Spleen (tissue), 11 donors: ENCODE measurements at regions not wholly inside any gene's neighbourhood (a gene's known extent, or its start where the extent isn't known, plus 50 kb on each side); places are given as distances from the start of the nearest gene placed in this dataset.

Experiments
- DNase-seq: peaks from one replicate; pipeline ENCODE4 v3.0.0-alpha.2; 2020
- H3K27ac ChIP-seq, 8 donors: fragments of 200-600 bp; sonication (generic) in 7 of 8; 1 replicate in 4 of 8; 2 replicates in 4 of 8; pipeline versions ENCODE4 v1.5.0 to v1.8.0; 2016 to 2021; ENCODE audit warnings: inconsistent platforms in 4 of 8, mild to moderate bottlenecking in 4 of 8, moderate library complexity in 1 of 8
- H3K27me3 ChIP-seq, 7 donors: fragments of 200-600 bp; sonication (generic) in 6 of 7; replicated peaks in 1 of 7; 1 replicate in 4 of 7; 2 replicates in 3 of 7; pipeline versions ENCODE4 v1.5.0 to v1.8.0; 2016 to 2021; ENCODE audit warnings: inconsistent platforms in 3 of 7, mild to moderate bottlenecking in 1 of 7
- H3K36me3 ChIP-seq, 6 donors: fragments of 200-600 bp; sonication (generic) in 5 of 6; 1 replicate in 4 of 6; 2 replicates in 2 of 6; pipeline versions ENCODE4 v1.5.0 to v1.8.0; 2016 to 2021; ENCODE audit warnings: inconsistent platforms in 2 of 6
- H3K4me1 ChIP-seq, 6 donors: fragments of 200-600 bp; sonication (generic) in 5 of 6; 1 replicate in 3 of 6; 2 replicates in 3 of 6; pipeline versions ENCODE4 v1.5.0 to v1.8.0; 2016 to 2021; ENCODE audit warnings: inconsistent platforms in 3 of 6
- H3K4me3 ChIP-seq, 8 donors: fragments of 200-600 bp; sonication (generic) in 7 of 8; 1 replicate in 4 of 8; 2 replicates in 4 of 8; pipeline versions ENCODE4 v1.5.0 to v1.8.0; 2016 to 2021; ENCODE audit warnings: inconsistent platforms in 4 of 8, mild to moderate bottlenecking in 4 of 8, moderate library complexity in 2 of 8
- H3K9me3 ChIP-seq, 8 donors: fragments of 200-600 bp; sonication (generic) in 7 of 8; 1 replicate in 4 of 8; 2 replicates in 4 of 8; pipeline versions ENCODE4 v1.5.0 to v1.8.0; 2016 to 2021; ENCODE audit warnings: inconsistent platforms in 4 of 8
- POLR2A ChIP-seq, 3 donors: fragments of 450-650 bp; IDR thresholded peaks; one replicate each; pipeline ENCODE4 v1.5.1; 2017; ENCODE audit warnings: antibody characterized with exemption in 3 of 3, mild to moderate bottlenecking in 1 of 3
- POLR2AphosphoS5 ChIP-seq, 3 donors: sonication (generic); formaldehyde crosslinking; IDR thresholded peaks; one replicate each; pipeline ENCODE4 v1.5.1; 2017; ENCODE audit warnings: antibody characterized with exemption in 3 of 3
- WGBS, 5 donors: extraction: QIAGEN DNeasy Blood & Tissue Kit in 3 of 5; methylation state at CpG; one replicate each; pipeline versions ENCODE4 v1.1.5 to v1.1.7; 2013 to 2018; 5-methylcytosine and 5-hydroxymethylcytosine counted together
- intact Hi-C: fragments of 100-400 bp; cut with DNase I; formaldehyde crosslinking; loops from one replicate; pipeline ENCODE4 v1.15.0; 2023; ENCODE audit warnings: low total_unique reads
- TF ChIP-seq, protein P1 (sequence below), 11 experiments: fragments of 200-600 bp in 7 of 11; fragments of 450-650 bp in 4 of 11; sonication (generic) in 4 of 11; IDR thresholded peaks in 8 of 11; conservative IDR thresholded peaks in 3 of 11; 1 replicate in 7 of 11; 2 replicates in 4 of 11; pipeline versions ENCODE4 v1.4.0 to v1.8.0; 2016 to 2021; ENCODE audit warnings: antibody characterized with exemption in 11 of 11, inconsistent platforms in 4 of 11, mild to moderate bottlenecking in 1 of 11
- donor health status: healthy with polysubstance abuse.
- donor health status: DM: no; HTN: no; CAD: no; lungs with moderate emphysema.
- donor health status: DM: no; HTN: no; CAD: no.
- donor health status: Bipolar disorder and iron deficiency.
- donor health status: healthy.
- donor health status: DM: no; HTN: no; CAD: no.
- donor health status: DM: yes; HTN: yes; CAD: no.

DNA sequence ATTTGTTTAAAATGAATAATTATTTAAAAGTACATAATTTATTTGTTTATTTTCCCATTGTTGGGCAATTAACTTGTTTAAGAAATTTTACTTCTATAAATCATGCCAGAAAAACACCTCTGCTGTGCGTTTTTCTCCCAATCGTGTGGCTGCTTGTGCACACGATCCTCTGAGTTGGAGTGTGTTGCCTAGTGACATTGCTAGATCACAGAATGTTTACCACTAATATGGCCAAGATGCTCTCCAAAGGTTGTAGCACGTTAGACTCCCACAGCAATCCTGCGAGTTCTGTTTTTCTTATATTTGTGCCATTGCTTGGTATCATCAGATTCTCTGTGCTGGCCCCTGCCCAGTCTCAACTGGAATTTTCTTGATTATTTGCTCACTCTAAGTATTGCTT is 207.1 kb upstream of the ADCY1 start:
- Histone ChIP-seq H3K27me3 (peaks cover 0 to 2% (median 0%) of the 10 kb centered on the region in 7 donors), H3K36me3 (no peaks in the 10 kb centered on the region), H3K9me3 (peaks cover 0 to 4% (median 0%) of the 10 kb centered on the region in 8 donors), H3K27ac (no peak overlapping the region), H3K4me3 (no peak overlapping the region), H3K4me1 (no peaks in the 10 kb centered on the region)
- WGBS, 5 donors, result 70 to 78% (median 77%) methylated on average over 5 of the region's 5 CpGs
- DNase-seq, result no peak
- TF ChIP-seq POLR2A (IDR thresholded peaks at IDR 0.05), result no peak
- TF ChIP-seq POLR2AphosphoS5 (IDR thresholded peaks at IDR 0.05), result no peak
- TF ChIP-seq, protein P1, sequence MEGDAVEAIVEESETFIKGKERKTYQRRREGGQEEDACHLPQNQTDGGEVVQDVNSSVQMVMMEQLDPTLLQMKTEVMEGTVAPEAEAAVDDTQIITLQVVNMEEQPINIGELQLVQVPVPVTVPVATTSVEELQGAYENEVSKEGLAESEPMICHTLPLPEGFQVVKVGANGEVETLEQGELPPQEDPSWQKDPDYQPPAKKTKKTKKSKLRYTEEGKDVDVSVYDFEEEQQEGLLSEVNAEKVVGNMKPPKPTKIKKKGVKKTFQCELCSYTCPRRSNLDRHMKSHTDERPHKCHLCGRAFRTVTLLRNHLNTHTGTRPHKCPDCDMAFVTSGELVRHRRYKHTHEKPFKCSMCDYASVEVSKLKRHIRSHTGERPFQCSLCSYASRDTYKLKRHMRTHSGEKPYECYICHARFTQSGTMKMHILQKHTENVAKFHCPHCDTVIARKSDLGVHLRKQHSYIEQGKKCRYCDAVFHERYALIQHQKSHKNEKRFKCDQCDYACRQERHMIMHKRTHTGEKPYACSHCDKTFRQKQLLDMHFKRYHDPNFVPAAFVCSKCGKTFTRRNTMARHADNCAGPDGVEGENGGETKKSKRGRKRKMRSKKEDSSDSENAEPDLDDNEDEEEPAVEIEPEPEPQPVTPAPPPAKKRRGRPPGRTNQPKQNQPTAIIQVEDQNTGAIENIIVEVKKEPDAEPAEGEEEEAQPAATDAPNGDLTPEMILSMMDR (IDR thresholded peaks at IDR 0.05 in 8 of 11, conservative IDR thresholded peaks at IDR 0.05 in 3 of 11), result no peak
- intact Hi-C loops, result no loop called here

DNA sequence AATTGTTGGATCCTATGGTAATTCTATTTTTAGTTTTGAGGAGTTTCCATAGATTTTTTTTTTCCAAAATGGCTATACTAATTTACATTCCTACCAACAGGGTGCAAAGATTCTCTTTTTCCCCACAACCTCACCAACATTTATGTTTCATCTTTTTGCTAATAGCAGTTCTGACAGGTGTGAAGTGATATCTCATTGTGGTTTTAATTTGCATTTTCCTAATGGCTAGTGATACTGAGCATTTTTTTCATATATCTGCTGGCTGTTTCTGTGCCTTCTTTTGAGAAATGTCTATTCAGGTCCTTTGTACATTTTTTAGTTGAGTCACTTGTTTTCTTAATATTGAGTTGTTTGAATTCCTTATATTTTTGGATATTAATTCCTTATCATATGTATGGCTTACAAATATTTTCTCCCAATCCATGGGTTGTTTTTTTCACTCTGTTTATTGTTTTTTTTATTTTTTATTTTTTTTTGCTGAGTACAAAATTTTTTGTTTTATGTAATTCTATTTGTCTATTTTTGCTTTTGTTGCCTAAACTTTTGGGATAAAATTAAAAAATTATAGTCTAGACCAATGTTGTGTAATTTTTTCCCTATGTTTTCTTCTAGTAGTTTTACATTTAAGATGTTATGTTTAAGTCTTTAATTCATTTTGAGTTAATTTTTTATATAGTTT is 205.9 kb upstream of the ADCY1 start:
- Histone ChIP-seq H3K27ac (no peak overlapping the region), H3K4me3 (no peak overlapping the region), H3K27me3 (peaks cover 0 to 6% (median 0%) of the 10 kb centered on the region in 7 donors), H3K4me1 (no peaks in the 10 kb centered on the region), H3K9me3 (peaks cover 0 to 4% (median 0%) of the 10 kb centered on the region in 8 donors), H3K36me3 (no peaks in the 10 kb centered on the region)
- intact Hi-C loops, result no loop called here
- TF ChIP-seq, protein P1 (IDR thresholded peaks at IDR 0.05 in 8 of 11, conservative IDR thresholded peaks at IDR 0.05 in 3 of 11), result no peak
- no peak for TF ChIP-seq POLR2A (IDR thresholded peaks at IDR 0.05)
- no peak for TF ChIP-seq POLR2AphosphoS5 (IDR thresholded peaks at IDR 0.05)
- no peak for DNase-seq

DNA sequence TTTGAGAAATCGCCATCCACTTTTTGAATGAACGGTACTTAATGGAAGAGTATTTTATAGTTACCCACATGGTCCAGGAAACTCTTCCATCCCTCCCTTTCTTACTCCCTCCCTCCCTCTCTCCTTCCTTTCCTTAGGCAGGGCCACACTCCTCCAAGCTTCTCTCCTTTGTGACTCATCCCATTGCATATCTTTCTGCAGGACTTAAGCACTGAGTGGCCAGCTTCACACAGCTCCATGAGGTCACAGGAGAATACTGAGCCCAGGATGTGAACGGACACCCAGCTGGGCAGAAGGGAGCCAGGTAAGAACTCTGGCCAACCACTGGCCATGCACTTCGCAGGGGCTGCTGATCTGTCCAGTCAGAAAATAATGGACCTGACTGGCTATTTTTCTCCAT is 189.7 kb upstream of the ADCY1 start:
- Histone ChIP-seq H3K27ac (no peak overlapping the region), H3K36me3 (no peaks in the 10 kb centered on the region), H3K27me3 (no peaks in the 10 kb centered on the region), H3K4me1 (no peaks in the 10 kb centered on the region), H3K4me3 (no peak overlapping the region), H3K9me3 (peaks cover 0 to 13% (median 5%) of the 10 kb centered on the region in 8 donors)
- no peak for TF ChIP-seq POLR2AphosphoS5 (IDR thresholded peaks at IDR 0.05)
- no peak for TF ChIP-seq POLR2A (IDR thresholded peaks at IDR 0.05)
- TF ChIP-seq, protein P1 (IDR thresholded peaks at IDR 0.05 in 8 of 11, conservative IDR thresholded peaks at IDR 0.05 in 3 of 11), result no peak
- intact Hi-C loops, result no loop called here
- no peak for DNase-seq
- WGBS, 5 donors, result 87 to 94% (median 90%) methylated on average over 4 of the region's 4 CpGs

DNA sequence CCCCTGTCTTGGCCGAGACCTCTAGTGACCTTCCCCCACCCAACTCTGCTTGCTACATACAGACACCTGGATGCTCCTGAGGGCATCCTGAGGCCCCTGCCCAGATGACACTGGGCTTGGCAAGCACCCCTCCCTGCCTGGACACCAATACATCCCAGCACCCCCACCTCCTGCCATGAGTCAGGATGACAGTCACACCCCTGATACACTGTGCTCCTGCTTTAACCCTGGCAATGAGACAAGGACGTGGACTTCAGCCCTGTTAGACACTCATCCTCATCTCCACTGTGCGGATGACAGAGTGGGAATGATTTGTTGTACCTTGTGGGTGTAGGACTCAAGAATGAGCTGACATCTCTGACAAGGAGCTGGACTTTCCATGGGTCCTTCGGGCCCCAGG is 186.3 kb upstream of the ADCY1 start:
- H3K4me1 ChIP-seq, result no peaks in the 10 kb centered on the region
- H3K36me3 ChIP-seq, result no peaks in the 10 kb centered on the region
- no peak for TF ChIP-seq POLR2AphosphoS5 (IDR thresholded peaks at IDR 0.05)
- TF ChIP-seq POLR2A (IDR thresholded peaks at IDR 0.05), result no peak
- TF ChIP-seq, protein P1 (IDR thresholded peaks at IDR 0.05 in 8 of 11, conservative IDR thresholded peaks at IDR 0.05 in 3 of 11), result no peak
- DNase-seq, result peak; percentile 39
- peaks cover 0 to 8% (median 0%) of the 10 kb centered on the region in 7 donors for H3K27me3 ChIP-seq
- peaks cover 0 to 12% (median 7%) of the 10 kb centered on the region in 8 donors for H3K9me3 ChIP-seq
- no peak overlapping the region for H3K27ac ChIP-seq
- 68 to 82% (median 76%) methylated on average over 4 of the region's 4 CpGs for WGBS, 5 donors
- H3K4me3 ChIP-seq, result no peak overlapping the region
- intact Hi-C loops, result no loop called here
